SK-N-SH treated with all-trans-retinoic acid at 6 μM for 48 hours (cell line): ENCODE measurements at regions not wholly inside any gene's neighbourhood (a gene's known extent, or its start where the extent isn't known, plus 50 kb on each side); places are given as distances from the start of the nearest gene placed in this dataset.

ENCODE experiments used
- ARNTL ChIP-seq: fragments of 450-650 bp; formaldehyde crosslinking; IDR thresholded peaks from 2 replicates; pipeline ENCODE4 v1.5.0; 2020; ENCODE audit warnings: low read depth, mild to moderate bottlenecking, moderate library complexity, borderline replicate concordance
- BACH2 ChIP-seq: fragments of 250-450 bp; sonication (Bioruptor Pico); IDR thresholded peaks from 2 replicates; pipeline ENCODE4 v1.9.0; 2021; ENCODE audit warnings: mild to moderate bottlenecking, borderline replicate concordance
- CREB5 ChIP-seq: fragments of 250-450 bp; sonication (Bioruptor Pico); IDR thresholded peaks from 2 replicates; pipeline ENCODE4 v1.5.1; 2020; ENCODE audit warnings: low read depth, mild to moderate bottlenecking, moderate library complexity
- CSRNP3 ChIP-seq: fragments of 250-450 bp; sonication (Bioruptor Pico); IDR thresholded peaks from 2 replicates; pipeline ENCODE4 v1.5.1; 2021; ENCODE audit warnings: mild to moderate bottlenecking, moderate library complexity
- ESRRG ChIP-seq: fragments of 250-450 bp; sonication (Bioruptor Pico); IDR thresholded peaks from 2 replicates; pipeline ENCODE4 v1.6.1; 2021; ENCODE audit warnings: mild to moderate bottlenecking
- GLIS3 ChIP-seq: fragments of 250-450 bp; sonication (Bioruptor Pico); IDR thresholded peaks from 2 replicates; pipeline ENCODE4 v1.5.0; 2020; ENCODE audit warnings: mild to moderate bottlenecking, moderate library complexity
- PATZ1 ChIP-seq: fragments of 250-450 bp; sonication (Bioruptor Pico); IDR thresholded peaks from 2 replicates; pipeline ENCODE4 v1.8.0; 2020; ENCODE audit warnings: mild to moderate bottlenecking, moderate library complexity, borderline replicate concordance
- POU6F1 ChIP-seq: fragments of 250-450 bp; sonication (Bioruptor Pico); IDR thresholded peaks from 2 replicates; pipeline ENCODE4 v1.8.0; 2021; ENCODE audit warnings: low read depth, mild to moderate bottlenecking, moderate library complexity, borderline replicate concordance
- SNAI2 ChIP-seq: fragments of 250-450 bp; sonication (Bioruptor Pico); IDR thresholded peaks from 2 replicates; pipeline ENCODE4 v1.5.0; 2020; ENCODE audit warnings: mild to moderate bottlenecking, moderate library complexity
- TCF4 ChIP-seq: fragments of 250-450 bp; sonication (Bioruptor Pico); IDR thresholded peaks from 2 replicates; pipeline ENCODE4 v1.8.0; 2021; ENCODE audit warnings: mild to moderate bottlenecking, moderate library complexity, borderline replicate concordance
- TSHZ2 ChIP-seq: fragments of 250-450 bp; sonication (Bioruptor Pico); IDR thresholded peaks from 2 replicates; pipeline ENCODE4 v1.5.0; 2020; ENCODE audit warnings: mild to moderate bottlenecking, moderate library complexity
- ZC3H10 ChIP-seq: fragments of 250-450 bp; sonication (Bioruptor Pico); IDR thresholded peaks from 2 replicates; pipeline ENCODE4 v1.5.1; 2021; ENCODE audit warnings: mild to moderate bottlenecking, moderate library complexity
- ZFP30 ChIP-seq: fragments of 450-650 bp; formaldehyde crosslinking; IDR thresholded peaks from 2 replicates; pipeline ENCODE4 v1.5.0; 2022; ENCODE audit warnings: mild to moderate bottlenecking, moderate library complexity
- ZNF8 ChIP-seq: fragments of 450-650 bp; formaldehyde crosslinking; IDR thresholded peaks from 2 replicates; pipeline ENCODE4 v1.5.0; 2020; ENCODE audit warnings: mild to moderate bottlenecking, moderate library complexity

- TF ChIP-seq PATZ1 (no peak), ZFP30 (CRISPR knock-in tag) (no peak), GLIS3 (CRISPR knock-in tag) (no peak), SNAI2 (CRISPR knock-in tag) (no peak), BACH2 (no peak), TSHZ2 (CRISPR knock-in tag) (no peak), CREB5 (no peak), TCF4 (CRISPR knock-in tag) (no peak), CSRNP3 (CRISPR knock-in tag) (no peak), ZNF8 (CRISPR knock-in tag) (no peak), ARNTL (no peak), POU6F1 (no peak), ZC3H10 (CRISPR knock-in tag) (no peak), ESRRG (CRISPR knock-in tag) (no peak)
Observed at GRCh38 chr15:26210980-26211379, 347.9 kb upstream of the ATP10A start.
